DND-41 (cell line): ENCODE measurements at regions not wholly inside any gene's neighbourhood (a gene's known extent, or its start where the extent isn't known, plus 50 kb on each side); places are given as distances from the start of the nearest gene placed in this dataset.

Experiments used
- ATAC-seq: fragments of 200-7000 bp; cut with Tn5 transposase; 3 replicates; pipeline ENCODE4 v1.9.1; 2021; ENCODE audit warnings: low read depth; ENCODE audit not compliant: insufficient read depth
- DNase-seq: peaks from one replicate; pipeline ENCODE4 v3.0.0-alpha.2; 2020
- H2AFZ ChIP-seq: 2 replicates; pipeline ENCODE4 v1.6.0; 2012; ENCODE audit warnings: low read depth, low read length
- H3K27ac ChIP-seq: 2 replicates; pipeline ENCODE4 v1.5.1; 2012; ENCODE audit warnings: low read length, inconsistent platforms
- H3K27me3 ChIP-seq: fragments of 200-600 bp; sonication (generic); 2 replicates; pipeline ENCODE4 v1.6.0; 2012; ENCODE audit warnings: low read length, mild to moderate bottlenecking, inconsistent platforms; ENCODE audit not compliant: insufficient read depth, poor library complexity
- H3K36me3 ChIP-seq: 2 replicates; pipeline ENCODE4 v1.5.1; 2012; ENCODE audit warnings: low read length, inconsistent platforms; ENCODE audit not compliant: insufficient read depth
- H3K4me1 ChIP-seq: 2 replicates; pipeline ENCODE4 v1.5.1; 2012; ENCODE audit warnings: mild to moderate bottlenecking, low read length; ENCODE audit not compliant: insufficient read depth
- H3K4me2 ChIP-seq: 2 replicates; pipeline ENCODE4 v1.6.0; 2012; ENCODE audit warnings: mild to moderate bottlenecking, moderate library complexity, low read length, inconsistent platforms; ENCODE audit not compliant: insufficient read depth
- H3K4me3 ChIP-seq, 2 experiments: fragments of 200-600 bp in 1 of 2; shearing (Covaris generic) in 1 of 2; 2 replicates each; pipeline ENCODE4 v1.5.1; 2012 to 2016; ENCODE audit warnings: inconsistent platforms in 2 of 2, low read length in 2 of 2, mild to moderate bottlenecking in 2 of 2, low read depth in 1 of 2, moderate library complexity in 1 of 2
- H3K79me2 ChIP-seq: 2 replicates; pipeline ENCODE4 v1.6.0; 2012; ENCODE audit warnings: low read length, inconsistent platforms; ENCODE audit not compliant: insufficient read depth
- H3K9ac ChIP-seq: 2 replicates; pipeline ENCODE4 v1.6.0; 2012; ENCODE audit warnings: low read depth, mild to moderate bottlenecking, inconsistent platforms, low read length, moderate library complexity
- H3K9me3 ChIP-seq: 2 replicates; pipeline ENCODE4 v1.5.1; 2012; ENCODE audit warnings: low read length, moderate library complexity, mild to moderate bottlenecking, inconsistent platforms; ENCODE audit not compliant: insufficient read depth, severe bottlenecking
- H4K20me1 ChIP-seq: 2 replicates; pipeline ENCODE4 v1.6.0; 2012; ENCODE audit warnings: low read length; ENCODE audit not compliant: insufficient read depth
- EZH2 ChIP-seq: IDR thresholded peaks from 3 replicates; pipeline ENCODE4 v1.6.1; 2012; ENCODE audit warnings: borderline replicate concordance, low read depth, mild to moderate bottlenecking, moderate library complexity, low read length, inconsistent platforms; ENCODE audit not compliant: severe bottlenecking
- TF ChIP-seq, protein P1 (sequence below): IDR thresholded peaks from 2 replicates; pipeline ENCODE4 v1.5.1; 2012; ENCODE audit warnings: borderline replicate concordance, low read length, moderate library complexity, mild to moderate bottlenecking; ENCODE audit not compliant: poor library complexity, severe bottlenecking; ENCODE audit errors: extremely low read depth

DNA sequence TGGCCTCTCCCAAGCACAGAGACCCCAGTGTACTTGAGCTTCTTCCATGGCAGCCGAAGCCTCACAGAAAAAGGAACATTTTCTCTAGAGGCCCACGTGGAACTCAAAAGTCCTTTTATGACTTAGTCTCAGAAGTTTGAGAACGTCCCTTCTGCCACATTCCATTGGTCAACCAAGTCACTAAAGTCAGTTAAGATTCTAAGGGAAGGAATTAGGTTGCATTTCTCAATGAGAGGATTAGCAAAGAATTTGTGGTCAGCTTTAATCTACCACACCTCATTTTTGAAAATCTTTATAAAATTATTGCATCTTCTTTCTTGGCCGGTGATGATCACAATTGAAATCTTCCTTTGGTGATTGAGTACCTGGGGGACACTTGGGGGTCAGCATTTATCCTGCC is 279.9 kb upstream of the TBX3 start:
- H3K4me1 ChIP-seq: no peaks in the 10 kb centered on the region
- ATAC-seq (no peak), DNase-seq (no peak)
- no peaks in the 10 kb centered on the region for H3K9me3 ChIP-seq
- H3K27ac ChIP-seq: no peak overlapping the region
- no peaks in the 10 kb centered on the region for H3K36me3 ChIP-seq
- H3K9ac ChIP-seq: no peak overlapping the region
- no peak overlapping the region for H2AFZ ChIP-seq
- H3K79me2 ChIP-seq: no peaks in the 10 kb centered on the region
- no peaks in the 10 kb centered on the region for H4K20me1 ChIP-seq
- no peaks in the 10 kb centered on the region for H3K27me3 ChIP-seq
- no peak overlapping the region for H3K4me2 ChIP-seq
- H3K4me3 ChIP-seq: no peak overlapping the region
- no peak for TF ChIP-seq EZH2

DNA sequence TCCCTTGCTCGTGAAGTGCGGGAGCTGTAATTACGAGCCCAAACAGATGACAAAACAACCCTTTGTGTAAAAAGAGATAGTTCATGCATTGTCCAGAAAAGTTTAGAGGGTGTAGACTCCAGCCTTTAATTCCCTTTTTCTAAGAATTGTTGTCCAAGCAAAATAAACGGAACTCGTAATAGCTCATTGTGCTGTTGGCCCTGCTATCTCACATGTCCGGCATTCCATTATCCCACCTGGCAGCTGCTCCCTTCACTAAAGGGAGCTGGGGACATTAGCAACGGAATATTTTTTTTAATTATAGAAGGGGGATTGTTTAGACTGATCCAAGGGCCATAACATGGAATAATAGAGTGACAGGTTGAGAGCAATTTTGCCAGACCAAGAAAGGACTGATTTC is 277.5 kb upstream of the TBX3 start:
- no peak for ATAC-seq
- H3K27ac ChIP-seq: no peak overlapping the region

DNA sequence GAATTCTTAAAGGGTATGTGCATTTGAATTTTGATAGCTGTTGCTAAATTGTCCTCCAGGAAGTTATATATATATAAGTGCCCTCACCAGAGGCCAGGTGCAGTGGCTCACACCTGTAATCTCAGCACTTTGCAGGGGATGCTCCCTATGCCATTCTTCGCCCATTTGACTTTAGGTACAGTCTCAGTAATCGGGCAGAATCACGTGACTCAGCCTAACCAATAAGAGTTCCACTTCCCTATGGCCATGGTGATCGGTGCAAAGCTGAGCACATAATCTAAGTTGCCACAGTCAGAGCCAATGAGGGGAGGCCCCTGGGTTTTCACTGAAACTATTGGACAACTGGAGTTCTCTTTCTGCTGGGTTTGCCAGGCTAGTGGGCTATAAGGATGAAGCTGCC is 274.6 kb upstream of the TBX3 start:
- Histone ChIP-seq H3K27ac (no peak overlapping the region), H3K9me3 (no peaks in the 10 kb centered on the region), H3K4me2 (no peak overlapping the region), H3K4me1 (no peaks in the 10 kb centered on the region), H3K36me3 (no peaks in the 10 kb centered on the region), H3K9ac (no peak overlapping the region), H3K27me3 (no peaks in the 10 kb centered on the region), H2AFZ (no peak overlapping the region), H3K4me3 (no peak overlapping the region), H3K79me2 (no peaks in the 10 kb centered on the region), H4K20me1 (no peaks in the 10 kb centered on the region)
- no peak for DNase-seq
- ATAC-seq: no peak
- TF ChIP-seq, protein P1, sequence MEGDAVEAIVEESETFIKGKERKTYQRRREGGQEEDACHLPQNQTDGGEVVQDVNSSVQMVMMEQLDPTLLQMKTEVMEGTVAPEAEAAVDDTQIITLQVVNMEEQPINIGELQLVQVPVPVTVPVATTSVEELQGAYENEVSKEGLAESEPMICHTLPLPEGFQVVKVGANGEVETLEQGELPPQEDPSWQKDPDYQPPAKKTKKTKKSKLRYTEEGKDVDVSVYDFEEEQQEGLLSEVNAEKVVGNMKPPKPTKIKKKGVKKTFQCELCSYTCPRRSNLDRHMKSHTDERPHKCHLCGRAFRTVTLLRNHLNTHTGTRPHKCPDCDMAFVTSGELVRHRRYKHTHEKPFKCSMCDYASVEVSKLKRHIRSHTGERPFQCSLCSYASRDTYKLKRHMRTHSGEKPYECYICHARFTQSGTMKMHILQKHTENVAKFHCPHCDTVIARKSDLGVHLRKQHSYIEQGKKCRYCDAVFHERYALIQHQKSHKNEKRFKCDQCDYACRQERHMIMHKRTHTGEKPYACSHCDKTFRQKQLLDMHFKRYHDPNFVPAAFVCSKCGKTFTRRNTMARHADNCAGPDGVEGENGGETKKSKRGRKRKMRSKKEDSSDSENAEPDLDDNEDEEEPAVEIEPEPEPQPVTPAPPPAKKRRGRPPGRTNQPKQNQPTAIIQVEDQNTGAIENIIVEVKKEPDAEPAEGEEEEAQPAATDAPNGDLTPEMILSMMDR: no peak
- TF ChIP-seq EZH2: no peak

More for the DNA sequence above, 277.5 kb upstream of the TBX3 start:
- H3K9me3 ChIP-seq: no peaks in the 10 kb centered on the region
- DNase-seq: no peak
- H2AFZ ChIP-seq: no peak overlapping the region
- H3K36me3 ChIP-seq: no peaks in the 10 kb centered on the region
- TF ChIP-seq, protein P1: no peak
- TF ChIP-seq EZH2: no peak
- no peaks in the 10 kb centered on the region for H3K27me3 ChIP-seq
- H3K4me3 ChIP-seq: no peak overlapping the region
- no peak overlapping the region for H3K9ac ChIP-seq
- no peaks in the 10 kb centered on the region for H3K4me1 ChIP-seq
- H3K4me2 ChIP-seq: no peak overlapping the region
- H3K79me2 ChIP-seq: no peaks in the 10 kb centered on the region
- no peaks in the 10 kb centered on the region for H4K20me1 ChIP-seq

DNA sequence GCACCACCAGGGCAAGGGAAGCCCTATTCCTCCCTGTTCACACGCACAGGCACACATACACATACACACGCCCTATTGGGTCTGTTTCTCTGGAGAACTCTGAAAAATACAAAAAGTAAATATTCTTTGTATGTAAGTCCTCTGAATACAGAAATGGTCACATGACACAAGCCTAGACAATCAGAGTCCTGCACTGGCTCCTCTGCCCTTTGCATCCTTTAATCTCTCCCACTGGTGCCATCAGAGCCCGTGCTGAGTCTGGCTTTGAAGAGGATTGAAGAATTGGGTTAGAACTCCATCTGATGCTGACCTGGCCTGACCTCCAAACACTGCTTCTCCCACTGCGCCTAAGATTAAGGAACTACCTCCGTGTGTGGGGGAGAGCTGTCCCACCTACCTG is 273.2 kb upstream of the TBX3 start:
- H3K4me3 ChIP-seq: no peak overlapping the region
- no peak overlapping the region for H3K27ac ChIP-seq
- DNase-seq (no peak), ATAC-seq (no peak)
- H3K79me2 ChIP-seq: no peaks in the 10 kb centered on the region
- H3K36me3 ChIP-seq: no peaks in the 10 kb centered on the region
- no peak overlapping the region for H2AFZ ChIP-seq
- no peaks in the 10 kb centered on the region for H3K4me1 ChIP-seq
- no peaks in the 10 kb centered on the region for H4K20me1 ChIP-seq
- no peak overlapping the region for H3K4me2 ChIP-seq
- no peak for TF ChIP-seq EZH2
- TF ChIP-seq, protein P1: no peak
- H3K9me3 ChIP-seq: no peaks in the 10 kb centered on the region
- H3K9ac ChIP-seq: no peak overlapping the region
- H3K27me3 ChIP-seq: no peaks in the 10 kb centered on the region
